Sigmoid colon (tissue), 4 donors: ENCODE measurements at regions not wholly inside any gene's neighbourhood (a gene's known extent, or its start where the extent isn't known, plus 50 kb on each side); places are given as distances from the start of the nearest gene placed in this dataset.
"Not testable (repeated sequence)": the region's sequence is repeated elsewhere in the genome, so short reads cannot be mapped to it uniquely, and the experiment has no call there.

Experiments
- EP300 ChIP-seq, 4 donors: sonication (generic); formaldehyde crosslinking; IDR thresholded peaks; one replicate each; pipeline ENCODE4 v1.6.1; 2017; ENCODE audit warnings: antibody characterized with exemption in 4 of 4
- POLR2A ChIP-seq, 2 donors: fragments of 450-650 bp; IDR thresholded peaks; one replicate each; pipeline ENCODE4 v1.6.1; 2016; ENCODE audit warnings: antibody characterized with exemption in 2 of 2, mild to moderate bottlenecking in 2 of 2, moderate library complexity in 2 of 2
- TF ChIP-seq, protein P1 (sequence below), 4 experiments: fragments of 450-650 bp in 3 of 4; fragments of 200-600 bp in 1 of 4; IDR thresholded peaks; one replicate each; pipeline ENCODE4 v1.5.1; 2016 to 2019; ENCODE audit warnings: antibody characterized with exemption in 4 of 4, mild to moderate bottlenecking in 3 of 4, moderate library complexity in 2 of 4

DNA sequence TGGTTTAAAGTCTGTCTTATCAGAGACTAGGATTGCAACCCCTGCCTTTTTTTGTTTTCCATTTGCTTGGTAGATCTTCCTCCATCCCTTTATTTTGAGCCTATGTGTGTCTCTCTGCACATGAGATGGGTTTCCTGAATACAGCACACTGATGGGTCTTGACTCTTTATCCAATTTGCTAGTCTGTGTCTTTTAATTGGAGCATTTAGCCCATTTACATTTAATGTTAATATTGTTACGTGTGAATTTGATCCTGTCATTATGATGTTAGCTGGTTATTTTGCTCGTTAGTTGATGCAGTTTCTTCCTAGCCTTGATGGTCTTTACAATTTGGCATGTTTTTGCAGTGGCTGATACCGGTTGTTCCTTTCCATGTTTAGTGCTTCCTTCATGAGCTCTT is 344.0 kb downstream of the ABCC12 start:
- TF ChIP-seq, protein P1, sequence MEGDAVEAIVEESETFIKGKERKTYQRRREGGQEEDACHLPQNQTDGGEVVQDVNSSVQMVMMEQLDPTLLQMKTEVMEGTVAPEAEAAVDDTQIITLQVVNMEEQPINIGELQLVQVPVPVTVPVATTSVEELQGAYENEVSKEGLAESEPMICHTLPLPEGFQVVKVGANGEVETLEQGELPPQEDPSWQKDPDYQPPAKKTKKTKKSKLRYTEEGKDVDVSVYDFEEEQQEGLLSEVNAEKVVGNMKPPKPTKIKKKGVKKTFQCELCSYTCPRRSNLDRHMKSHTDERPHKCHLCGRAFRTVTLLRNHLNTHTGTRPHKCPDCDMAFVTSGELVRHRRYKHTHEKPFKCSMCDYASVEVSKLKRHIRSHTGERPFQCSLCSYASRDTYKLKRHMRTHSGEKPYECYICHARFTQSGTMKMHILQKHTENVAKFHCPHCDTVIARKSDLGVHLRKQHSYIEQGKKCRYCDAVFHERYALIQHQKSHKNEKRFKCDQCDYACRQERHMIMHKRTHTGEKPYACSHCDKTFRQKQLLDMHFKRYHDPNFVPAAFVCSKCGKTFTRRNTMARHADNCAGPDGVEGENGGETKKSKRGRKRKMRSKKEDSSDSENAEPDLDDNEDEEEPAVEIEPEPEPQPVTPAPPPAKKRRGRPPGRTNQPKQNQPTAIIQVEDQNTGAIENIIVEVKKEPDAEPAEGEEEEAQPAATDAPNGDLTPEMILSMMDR (IDR thresholded peaks at IDR 0.05), result not testable (repeated sequence)
- not testable (repeated sequence) for TF ChIP-seq POLR2A, EP300 (IDR thresholded peaks at IDR 0.05)
